ENCODE measurements at regions not wholly inside any gene's neighbourhood (a gene's known extent, or its start where the extent isn't known, plus 50 kb on each side); places are given as distances from the start of the nearest gene placed in this dataset.
"Not testable (repeated sequence)": the region's sequence is repeated elsewhere in the genome, so short reads cannot be mapped to it uniquely, and the experiment has no call there.

DNA sequence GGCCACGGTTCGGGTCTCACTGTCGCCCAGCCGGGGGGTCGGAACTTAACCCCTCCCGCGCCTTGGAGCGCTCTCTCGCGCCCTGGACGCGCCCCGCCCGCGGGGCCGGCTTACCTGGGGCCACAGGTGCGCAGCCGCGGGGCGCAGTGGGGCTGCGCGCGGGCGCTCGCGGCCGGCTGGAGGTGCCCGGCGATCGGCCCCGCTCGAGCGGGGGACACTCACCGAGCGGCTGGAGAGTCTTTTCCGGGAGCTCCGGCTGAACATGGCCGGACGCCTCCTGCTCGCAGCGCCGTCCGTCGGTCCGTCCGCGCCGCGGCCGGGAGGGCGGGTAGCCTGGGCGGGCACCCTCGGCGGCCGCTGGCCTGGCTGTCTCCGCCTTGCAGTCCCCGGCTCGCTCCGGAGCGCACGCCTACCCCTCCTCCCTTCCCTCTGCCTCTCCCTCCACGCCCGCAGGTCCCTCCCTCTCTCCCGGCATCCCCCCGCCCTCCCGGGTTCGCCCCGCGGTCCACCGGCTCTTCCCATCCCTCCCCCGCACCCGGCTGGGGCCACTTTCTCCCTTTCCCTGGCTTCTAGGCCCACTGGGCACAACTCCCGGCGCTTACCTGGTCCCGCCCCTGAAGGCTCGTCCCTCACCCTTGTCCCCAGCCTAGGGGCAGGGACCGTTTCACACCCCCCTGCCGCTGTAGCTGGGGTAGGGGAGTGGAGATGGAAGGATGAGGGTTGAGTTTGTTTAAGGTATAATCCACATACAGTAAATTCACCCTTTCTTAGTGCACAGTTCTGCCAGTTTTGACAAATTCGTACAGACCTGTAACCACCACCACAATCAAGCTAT, 220.1 kb upstream of the PRICKLE2 start:
- Mint-ChIP-seq H3K4me1 (peaks cover 0 to 2% of the 10 kb centered on the region in 2 donors), H3K9me3 (no peaks in the 10 kb centered on the region), H3K4me3 (no peak overlapping the region), H3K27me3 (peaks cover 51 to 72% of the 10 kb centered on the region in 2 donors), H3K27ac (no peak overlapping the region), H3K36me3 (no peaks in the 10 kb centered on the region)
- ATAC-seq (replicated peaks), result no peak
- no peak for DNase-seq

- peaks cover 0 to 2% of the 10 kb centered on the region in 2 donors for H3K4me1 Mint-ChIP-seq
- no peak overlapping the region for H3K27ac Mint-ChIP-seq
- no peaks in the 10 kb centered on the region for H3K36me3 Mint-ChIP-seq
- ATAC-seq (replicated peaks), result no peak
- H3K27me3 Mint-ChIP-seq, result peaks cover 51 to 72% of the 10 kb centered on the region in 2 donors
- no peak for DNase-seq
- H3K4me3 Mint-ChIP-seq, result no peak overlapping the region
- H3K9me3 Mint-ChIP-seq, result no peaks in the 10 kb centered on the region
These were observed 219.3 kb upstream of the PRICKLE2 start for GRCh38 chr3:64444490-64445108.

- DNase-seq (no peak), ATAC-seq (replicated peaks) (no peak)
- Mint-ChIP-seq H3K4me1 (peaks cover 0 to 2% of the 10 kb centered on the region in 2 donors), H3K36me3 (no peaks in the 10 kb centered on the region), H3K9me3 (no peaks in the 10 kb centered on the region), H3K27me3 (peaks cover 48 to 67% of the 10 kb centered on the region in 2 donors), H3K27ac (no peak overlapping the region), H3K4me3 (no peak overlapping the region)
These were observed 218.5 kb upstream of the PRICKLE2 start for GRCh38 chr3:64443546-64444381.

DNA sequence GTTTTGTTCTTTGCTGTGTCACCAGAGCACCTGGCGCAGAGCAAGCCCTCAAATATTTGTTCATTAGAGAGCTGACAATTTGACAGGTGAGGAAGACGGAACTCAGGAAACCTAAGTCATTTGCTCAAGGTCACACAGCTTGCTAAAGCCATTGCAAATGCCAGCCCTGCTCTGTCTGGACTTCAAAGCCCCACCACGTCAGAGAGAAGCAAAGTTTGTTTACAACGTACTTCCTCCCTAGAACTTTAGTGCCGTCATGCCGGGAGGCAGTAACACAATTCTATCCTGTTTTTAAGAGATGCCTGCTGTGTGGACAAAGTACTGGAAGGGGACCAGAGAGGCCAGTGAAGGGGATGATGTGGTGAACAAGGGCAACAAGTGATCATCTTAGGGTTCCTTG, 216.6 kb upstream of the PRICKLE2 start:
- Mint-ChIP-seq H3K4me3 (no peak overlapping the region), H3K9me3 (peaks cover 0 to 3% of the 10 kb centered on the region in 2 donors), H3K36me3 (no peaks in the 10 kb centered on the region), H3K27me3 (peaks cover 41 to 63% of the 10 kb centered on the region in 2 donors), H3K27ac (no peak overlapping the region), H3K4me1 (peaks cover 0 to 2% of the 10 kb centered on the region in 2 donors)
- DNase-seq (no peak), ATAC-seq (replicated peaks) (no peak)

- Mint-ChIP-seq H3K36me3 (no peaks in the 10 kb centered on the region), H3K27ac (no peak overlapping the region), H3K4me3 (no peak overlapping the region), H3K27me3 (peaks cover 33 to 51% of the 10 kb centered on the region in 2 donors), H3K9me3 (peaks cover 4 to 6% of the 10 kb centered on the region in 2 donors), H3K4me1 (peaks cover 0 to under 1% of the 10 kb centered on the region in 2 donors)
- DNase-seq, result no peak
- no peak for ATAC-seq (replicated peaks)
These were observed 215.2 kb upstream of the PRICKLE2 start for GRCh38 chr3:64440498-64440897.

GRCh38 chr3:64438812-64439211, 213.5 kb upstream of the PRICKLE2 start:
- DNase-seq (no peak), ATAC-seq (replicated peaks) (no peak)
- Mint-ChIP-seq H3K27me3 (peaks cover 27 to 39% of the 10 kb centered on the region in 2 donors), H3K9me3 (peaks cover 13 to 15% of the 10 kb centered on the region in 2 donors), H3K27ac (no peak overlapping the region), H3K36me3 (no peaks in the 10 kb centered on the region), H3K4me1 (no peaks in the 10 kb centered on the region), H3K4me3 (no peak overlapping the region)

- peaks cover 23 to 32% of the 10 kb centered on the region in 2 donors for H3K27me3 Mint-ChIP-seq
- peaks cover 16% of the 10 kb centered on the region in 2 donors for H3K9me3 Mint-ChIP-seq
- no peaks in the 10 kb centered on the region for H3K4me1 Mint-ChIP-seq
- H3K4me3 Mint-ChIP-seq, result no peak overlapping the region
- H3K27ac Mint-ChIP-seq, result no peak overlapping the region
- no peak for ATAC-seq (replicated peaks)
- DNase-seq, result no peak
- H3K36me3 Mint-ChIP-seq, result no peaks in the 10 kb centered on the region
These were observed 212.8 kb upstream of the PRICKLE2 start for GRCh38 chr3:64438066-64438465.

DNA sequence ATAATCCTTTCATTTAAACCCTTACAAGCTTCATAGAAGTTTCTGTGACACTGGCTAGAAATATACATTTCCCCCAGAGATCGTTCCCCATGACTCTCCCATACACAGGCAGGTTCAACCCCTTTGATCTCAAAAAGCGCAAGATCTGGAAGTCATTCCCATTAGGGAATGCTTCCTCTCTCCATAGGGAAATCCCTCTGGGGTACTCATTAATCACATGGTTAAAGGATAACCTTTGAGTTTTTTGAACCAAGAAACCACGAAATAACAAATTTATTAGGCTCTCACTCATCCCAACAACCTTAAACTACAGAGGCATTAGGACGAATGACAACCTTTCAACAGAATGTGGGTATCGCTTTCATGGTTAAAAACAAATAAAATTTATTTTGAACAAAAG, 211.9 kb upstream of the PRICKLE2 start:
- no peak for ATAC-seq (replicated peaks)
- H3K36me3 Mint-ChIP-seq, result no peaks in the 10 kb centered on the region
- H3K4me1 Mint-ChIP-seq, result no peaks in the 10 kb centered on the region
- H3K4me3 Mint-ChIP-seq, result no peak overlapping the region
- H3K9me3 Mint-ChIP-seq, result peaks cover 16 to 22% of the 10 kb centered on the region in 2 donors
- no peak overlapping the region for H3K27ac Mint-ChIP-seq
- no peak for DNase-seq
- peaks cover 21 to 25% of the 10 kb centered on the region in 2 donors for H3K27me3 Mint-ChIP-seq

DNA sequence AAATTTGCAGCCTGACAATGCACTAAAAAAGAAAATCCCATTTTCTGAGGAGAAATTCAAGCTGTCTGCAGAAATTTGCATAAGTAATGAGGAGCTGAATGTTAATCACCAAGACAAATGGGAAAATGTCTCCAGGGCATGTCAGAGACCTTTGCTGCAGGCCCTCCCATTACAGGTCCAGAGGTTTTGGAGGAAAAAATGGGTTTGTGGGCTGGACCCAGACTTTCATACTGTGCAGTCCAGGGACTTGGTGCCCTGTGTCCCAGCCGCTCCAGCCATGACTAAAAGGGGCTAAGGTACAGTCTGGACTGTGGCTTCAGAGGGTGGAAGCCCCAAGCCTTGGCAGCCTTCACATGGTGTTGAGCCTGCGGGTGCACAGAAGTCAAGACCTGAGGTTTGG, 209.8 kb upstream of the PRICKLE2 start:
- H3K27ac Mint-ChIP-seq; DNase-seq; ATAC-seq (replicated peaks); H3K4me3 Mint-ChIP-seq; H3K36me3 Mint-ChIP-seq; H3K4me1 Mint-ChIP-seq; H3K27me3 Mint-ChIP-seq: not testable (repeated sequence)
- H3K9me3 Mint-ChIP-seq, result peaks cover 19 to 23% of the 10 kb centered on the region in 2 donors

GRCh38 chr3:64432870-64433269, 207.6 kb upstream of the PRICKLE2 start:
- DNase-seq (no peak), ATAC-seq (replicated peaks) (no peak)
- H3K4me3 Mint-ChIP-seq, result no peak overlapping the region
- no peak overlapping the region for H3K27ac Mint-ChIP-seq
- H3K9me3 Mint-ChIP-seq, result peaks cover 19 to 23% of the 10 kb centered on the region in 2 donors
- no peaks in the 10 kb centered on the region for H3K36me3 Mint-ChIP-seq
- no peaks in the 10 kb centered on the region for H3K4me1 Mint-ChIP-seq
- H3K27me3 Mint-ChIP-seq, result peaks cover 9% of the 10 kb centered on the region in 2 donors

DNA sequence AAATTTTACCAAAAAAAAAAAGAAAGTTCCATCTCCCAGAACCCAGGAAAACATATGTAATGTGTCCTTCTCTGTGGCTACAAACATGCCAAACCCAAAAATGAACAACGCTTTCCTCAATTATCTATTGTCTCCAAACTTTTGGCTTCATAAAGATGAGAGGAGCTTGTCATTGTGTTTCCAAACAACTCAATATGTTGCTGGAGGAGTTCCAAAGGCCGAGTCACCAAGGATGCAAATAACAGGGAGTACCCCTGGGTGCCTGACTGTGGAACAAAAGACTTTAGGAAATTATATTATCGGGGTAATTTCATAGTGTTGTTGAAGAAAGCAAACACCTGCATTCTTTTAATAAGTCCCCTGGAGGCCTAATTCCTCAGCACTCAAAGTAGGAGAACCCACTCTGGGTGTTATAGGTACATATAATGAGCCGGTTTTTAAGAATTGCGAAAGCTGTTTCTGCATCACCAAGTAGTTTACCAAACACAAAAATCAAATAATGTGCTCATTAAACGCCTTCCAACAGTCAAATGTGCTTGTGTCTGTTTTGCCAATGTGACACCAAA, 206.3 kb upstream of the PRICKLE2 start:
- Mint-ChIP-seq H3K4me1 (no peaks in the 10 kb centered on the region), H3K27me3 (peaks cover 0 to 4% of the 10 kb centered on the region in 2 donors), H3K4me3 (no peak overlapping the region), H3K27ac (no peak overlapping the region), H3K9me3 (peaks cover 18 to 19% of the 10 kb centered on the region in 2 donors), H3K36me3 (no peaks in the 10 kb centered on the region)
- ATAC-seq (replicated peaks) (no peak), DNase-seq (no peak)

DNA sequence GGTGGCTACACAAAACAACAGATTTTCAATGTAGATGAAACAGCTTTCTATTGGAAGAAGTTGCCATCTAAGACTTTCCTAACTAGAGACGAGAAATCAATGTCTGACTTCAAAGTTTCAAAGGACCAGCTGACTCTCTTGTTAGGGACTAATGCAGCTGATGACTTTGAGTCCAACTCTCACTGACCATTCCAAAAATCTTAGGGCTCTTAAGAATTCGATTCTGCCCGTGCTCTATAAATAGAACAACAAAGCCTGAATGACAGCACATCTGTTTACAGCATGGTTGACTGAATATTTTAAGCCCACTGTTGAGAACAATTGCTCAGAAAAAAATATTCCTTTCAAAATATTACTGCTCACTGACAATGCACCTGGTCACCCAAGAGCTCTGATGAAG, 202.4 kb upstream of the PRICKLE2 start:
- H3K27ac Mint-ChIP-seq, result no peak overlapping the region
- DNase-seq, result no peak

GRCh38 chr3:64426551-64426950, 201.3 kb upstream of the PRICKLE2 start:
- no peak for ATAC-seq (replicated peaks)
- DNase-seq, result no peak
- Mint-ChIP-seq H3K9me3 (peaks cover 0 to 4% of the 10 kb centered on the region in 2 donors), H3K4me1 (no peaks in the 10 kb centered on the region), H3K36me3 (no peaks in the 10 kb centered on the region), H3K27me3 (no peaks in the 10 kb centered on the region), H3K27ac (no peak overlapping the region), H3K4me3 (no peak overlapping the region)

More for the DNA sequence above, 202.4 kb upstream of the PRICKLE2 start:
- Mint-ChIP-seq H3K9me3 (peaks cover 4% of the 10 kb centered on the region in 2 donors), H3K27me3 (peaks cover 0 to 4% of the 10 kb centered on the region in 2 donors), H3K4me1 (no peaks in the 10 kb centered on the region), H3K36me3 (no peaks in the 10 kb centered on the region), H3K4me3 (no peak overlapping the region)
- no peak for ATAC-seq (replicated peaks)

DNA sequence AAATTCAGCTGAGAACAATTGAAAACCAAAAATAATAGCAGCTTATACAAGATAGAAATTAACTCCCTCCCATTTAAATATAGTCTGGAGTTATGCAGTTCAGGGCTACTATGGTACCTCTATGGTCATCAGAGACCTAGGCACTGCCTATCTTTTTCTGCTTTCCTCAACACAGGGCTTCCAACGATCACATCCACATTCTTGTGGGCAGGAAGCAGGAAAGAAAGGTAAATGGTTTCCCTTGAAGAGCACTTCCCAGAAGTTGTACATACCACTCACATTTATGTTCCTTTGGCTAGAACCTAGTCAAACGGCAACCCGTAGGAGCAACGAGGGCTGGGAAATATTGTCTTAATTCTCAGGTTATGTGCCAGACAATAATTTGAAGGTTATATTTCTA, 197.7 kb upstream of the PRICKLE2 start:
- no peak for ATAC-seq (replicated peaks)
- no peaks in the 10 kb centered on the region for H3K36me3 Mint-ChIP-seq

More for the DNA sequence above, 197.7 kb upstream of the PRICKLE2 start:
- Mint-ChIP-seq H3K27ac (no peak overlapping the region), H3K9me3 (no peaks in the 10 kb centered on the region), H3K27me3 (no peaks in the 10 kb centered on the region), H3K4me1 (no peaks in the 10 kb centered on the region), H3K4me3 (no peak overlapping the region)
- no peak for DNase-seq

All from stimulated activated naive B cell treated with anti-CD40 and anti-IgM and Interleukin-4, amounts not matched to agents 10 μg/mL and 1 μg/mL and 100 μg/mL, for 72 hours (primary cell).